Central memory CD8-positive, alpha-beta T cell (primary cell): ENCODE measurements at regions not wholly inside any gene's neighbourhood (a gene's known extent, or its start where the extent isn't known, plus 50 kb on each side); places are given as distances from the start of the nearest gene placed in this dataset.
"Not testable (repeated sequence)": the region's sequence is repeated elsewhere in the genome, so short reads cannot be mapped to it uniquely, and the experiment has no call there.

ENCODE experiments used
- ATAC-seq: fragments of 150-1000 bp; cut with Tn5 transposase; replicated peaks from 2 replicates; pipeline ENCODE4 v1.10.0; 2022; ENCODE audit warnings: mild to moderate bottlenecking, moderate FRiP score, moderate number of reproducible peaks; ENCODE audit not compliant: poor library complexity, severe bottlenecking; ENCODE audit errors: extremely low read depth
- DNase-seq, 2 donors: peaks; one replicate each; pipeline ENCODE4 v3.0.0; 2021; ENCODE audit warnings: low spot score in 2 of 2
- H3K27ac Mint-ChIP-seq: one replicate; pipeline ENCODE4 v1.8.0; 2022; ENCODE audit warnings: low read depth, mild to moderate bottlenecking, moderate library complexity, mixed read lengths
- H3K27me3 Mint-ChIP-seq: one replicate; pipeline ENCODE4 v1.8.0; 2022; ENCODE audit warnings: mixed read lengths
- H3K36me3 Mint-ChIP-seq: one replicate; pipeline ENCODE4 v1.8.0; 2022; ENCODE audit warnings: mild to moderate bottlenecking, moderate library complexity, mixed read lengths; ENCODE audit not compliant: insufficient read depth
- H3K4me1 Mint-ChIP-seq: one replicate; pipeline ENCODE4 v1.8.0; 2022; ENCODE audit warnings: mixed read lengths
- H3K4me3 Mint-ChIP-seq: one replicate; pipeline ENCODE4 v1.8.0; 2022; ENCODE audit warnings: mild to moderate bottlenecking, moderate library complexity, mixed read lengths
- H3K9me3 Mint-ChIP-seq: one replicate; pipeline ENCODE4 v1.8.0; 2022; ENCODE audit warnings: mixed read lengths

DNA sequence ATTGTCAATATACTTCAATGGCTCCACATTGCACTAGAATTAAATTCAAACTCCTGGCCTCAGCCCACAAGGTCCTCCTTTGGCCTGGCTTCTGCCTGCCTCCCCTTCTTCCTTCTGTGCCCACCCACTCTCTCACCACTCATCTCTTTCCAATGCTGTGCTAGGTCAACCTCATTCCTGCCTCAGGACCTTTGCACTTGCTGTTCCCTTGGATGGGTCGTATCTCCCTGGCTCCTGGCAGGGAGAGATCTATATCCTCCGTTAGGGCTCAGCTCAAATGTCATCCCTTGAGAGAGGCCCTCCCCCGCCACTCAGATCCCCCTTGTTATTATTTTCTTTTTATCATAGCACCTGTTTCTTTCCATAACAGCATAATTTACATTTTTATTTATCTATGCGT, 79.9 kb upstream of the LHX5 start:
- H3K4me3 Mint-ChIP-seq, result no peak overlapping the region

DNA sequence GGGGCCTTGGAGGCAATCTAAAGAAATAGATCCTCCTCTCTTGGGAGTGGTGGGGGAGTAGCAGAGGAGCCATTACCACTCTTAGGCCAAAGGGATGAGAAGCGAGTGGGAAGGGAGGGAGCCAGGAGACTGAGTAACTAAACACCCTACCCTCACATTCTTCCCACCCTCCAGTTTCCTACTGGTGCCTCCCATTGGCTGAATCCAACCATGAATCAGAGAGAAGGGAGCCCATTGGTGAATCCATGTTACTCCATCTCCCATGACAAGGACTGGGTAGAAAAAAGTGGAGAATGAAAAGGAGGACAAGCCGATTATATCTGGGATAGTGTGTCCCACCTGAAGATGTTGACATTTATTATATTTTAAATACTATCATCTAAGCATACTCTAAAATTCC, 76.8 kb upstream of the LHX5 start:
- Mint-ChIP-seq H3K4me1 (no peaks in the 10 kb centered on the region), H3K36me3 (no peaks in the 10 kb centered on the region), H3K4me3 (no peak overlapping the region), H3K27ac (no peak overlapping the region), H3K27me3 (peaks cover 39% of the 10 kb centered on the region), H3K9me3 (peaks cover 5% of the 10 kb centered on the region)
- no peak for DNase-seq
- ATAC-seq, result no peak

More for the DNA sequence above, 79.9 kb upstream of the LHX5 start:
- Mint-ChIP-seq H3K36me3 (no peaks in the 10 kb centered on the region), H3K4me1 (no peaks in the 10 kb centered on the region), H3K27ac (no peak overlapping the region), H3K27me3 (peaks cover 35% of the 10 kb centered on the region), H3K9me3 (peaks cover 5% of the 10 kb centered on the region)
- DNase-seq (no peak), ATAC-seq (no peak)

DNA sequence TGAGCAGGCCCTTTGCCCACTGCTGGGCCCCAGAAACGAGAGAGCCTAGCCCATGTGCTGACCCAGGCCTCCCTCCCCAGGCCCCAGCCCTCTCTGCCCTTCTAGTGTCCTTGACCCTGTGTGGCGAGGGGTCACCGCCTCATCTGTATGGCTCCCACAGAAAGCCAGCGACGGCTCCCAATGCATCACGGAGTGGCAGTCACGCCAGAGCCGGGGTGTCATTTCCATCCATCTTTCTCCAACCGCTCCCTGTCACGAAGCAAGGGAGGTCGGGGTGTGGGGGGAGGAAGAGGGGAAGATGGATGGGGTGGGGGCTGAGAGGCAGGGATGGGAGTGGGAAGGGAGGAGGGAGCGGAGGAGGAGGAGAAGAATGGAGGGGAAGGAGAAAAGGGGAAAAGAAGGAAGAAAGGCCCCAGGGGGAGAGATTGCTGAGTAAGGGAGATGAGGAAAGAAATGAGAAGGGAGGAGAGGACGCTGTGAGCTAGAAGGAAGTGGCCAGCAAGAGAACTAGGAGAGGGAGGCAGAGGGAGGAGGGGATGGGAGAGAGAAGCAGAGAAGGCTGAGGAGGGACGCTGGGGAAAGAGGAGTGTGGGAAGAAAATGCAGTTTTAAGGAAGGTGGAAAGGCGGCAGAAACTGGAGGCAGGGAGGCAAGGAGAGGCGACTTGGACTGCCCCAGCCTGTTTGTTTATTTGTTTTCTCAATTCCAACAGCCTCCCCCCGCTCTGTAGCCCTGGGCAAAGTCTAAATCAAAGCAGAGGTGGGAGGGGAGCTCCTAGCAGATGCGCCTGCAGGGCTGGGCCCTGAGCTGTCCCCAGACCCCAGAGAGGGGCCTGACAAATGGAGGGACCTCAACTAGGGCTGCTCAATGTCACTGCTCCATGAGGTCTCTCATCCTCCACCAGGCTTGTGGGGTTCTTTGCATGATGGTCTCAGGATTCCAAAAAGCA, 75.5 kb upstream of the LHX5 start:
- Mint-ChIP-seq H3K4me3 (no peak overlapping the region), H3K9me3 (peaks cover 5% of the 10 kb centered on the region), H3K27ac (no peak overlapping the region), H3K4me1 (no peaks in the 10 kb centered on the region), H3K36me3 (no peaks in the 10 kb centered on the region), H3K27me3 (peaks cover 42% of the 10 kb centered on the region)
- DNase-seq (no peak), ATAC-seq (no peak)

DNA sequence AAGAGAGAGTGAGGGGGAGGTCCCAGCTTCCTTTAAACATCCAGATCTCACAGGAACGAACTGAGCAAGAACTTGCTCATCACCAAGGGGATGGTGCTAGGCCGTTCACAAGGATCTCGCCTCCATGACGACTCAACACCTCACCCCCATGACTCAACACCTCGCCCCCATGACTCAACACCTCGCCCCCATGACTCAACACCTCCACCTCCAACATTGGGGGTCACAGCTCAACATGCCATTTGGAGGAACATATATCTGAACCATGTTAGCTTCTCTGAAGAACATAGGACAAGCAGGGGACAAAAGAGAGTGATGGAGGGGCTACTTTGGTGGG, 66.0 kb upstream of the LHX5 start:
- H3K9me3 Mint-ChIP-seq, result peaks cover 14% of the 10 kb centered on the region
- no peaks in the 10 kb centered on the region for H3K36me3 Mint-ChIP-seq
- H3K27me3 Mint-ChIP-seq, result peaks cover 71% of the 10 kb centered on the region
- no peaks in the 10 kb centered on the region for H3K4me1 Mint-ChIP-seq
- DNase-seq (no peak), ATAC-seq (no peak)
- no peak overlapping the region for H3K27ac Mint-ChIP-seq
- H3K4me3 Mint-ChIP-seq, result no peak overlapping the region

DNA sequence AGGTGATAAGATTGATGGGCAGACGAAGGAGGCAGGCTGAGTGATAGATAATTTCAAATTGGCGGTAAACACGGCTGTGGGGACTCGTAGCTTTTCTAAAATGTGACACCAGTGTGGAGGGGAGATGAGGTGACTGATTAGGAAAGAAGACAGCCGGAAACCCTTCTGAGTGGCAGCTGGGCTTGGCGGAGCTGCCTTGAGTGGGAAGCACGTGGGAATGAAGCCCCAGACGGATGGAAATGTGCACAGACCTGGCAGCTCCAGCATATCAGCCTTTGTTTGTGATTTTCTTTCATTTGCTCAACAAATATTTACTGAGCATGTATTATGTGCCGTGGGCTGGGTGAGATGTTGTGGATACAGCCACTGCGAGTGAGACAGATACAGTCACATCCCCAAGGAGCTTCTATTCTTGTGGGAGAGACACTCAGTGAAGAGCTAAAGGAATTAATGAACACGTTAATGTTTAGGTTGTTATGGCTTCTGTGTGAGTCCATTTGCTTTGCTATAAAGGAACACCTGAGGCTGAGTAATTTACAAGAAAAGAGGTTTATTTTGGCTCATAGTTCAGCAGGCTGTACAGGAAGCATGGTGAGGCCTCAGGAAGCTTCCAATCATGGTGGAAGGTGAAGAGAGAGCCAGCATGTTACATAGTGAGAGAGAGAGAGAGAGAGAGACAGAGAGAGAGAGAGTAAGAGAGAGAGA, 65.5 kb upstream of the LHX5 start:
- H3K9me3 Mint-ChIP-seq, result peaks cover 14% of the 10 kb centered on the region
- peaks cover 73% of the 10 kb centered on the region for H3K27me3 Mint-ChIP-seq
- no peak for DNase-seq
- H3K27ac Mint-ChIP-seq, result no peak overlapping the region
- no peak for ATAC-seq
- H3K36me3 Mint-ChIP-seq, result no peaks in the 10 kb centered on the region
- H3K4me3 Mint-ChIP-seq, result no peak overlapping the region
- H3K4me1 Mint-ChIP-seq, result no peaks in the 10 kb centered on the region

DNA sequence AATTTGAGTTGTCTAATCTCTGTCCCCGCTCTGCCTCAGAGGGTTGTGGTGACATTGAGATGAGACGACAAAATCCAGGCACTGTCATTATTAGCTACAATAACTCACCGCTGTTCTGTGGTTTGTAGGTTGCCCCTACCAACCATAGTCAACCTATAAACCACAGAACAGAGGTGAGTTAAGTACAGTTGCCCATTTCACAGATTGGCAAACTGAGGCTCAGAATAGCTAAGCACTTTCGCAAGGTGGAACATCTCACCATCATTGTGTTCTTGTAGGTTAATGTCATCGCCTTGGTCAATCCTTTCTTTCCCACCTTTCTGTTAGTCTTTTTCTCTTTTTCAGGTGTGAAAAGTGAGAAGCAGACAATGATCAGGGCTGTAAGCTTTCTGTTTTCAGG, 63.4 kb upstream of the LHX5 start:
- ATAC-seq (no peak), DNase-seq (no peak)
- Mint-ChIP-seq H3K4me3 (no peak overlapping the region), H3K27me3 (peaks cover 63% of the 10 kb centered on the region), H3K4me1 (no peaks in the 10 kb centered on the region), H3K9me3 (peaks cover 14% of the 10 kb centered on the region), H3K27ac (no peak overlapping the region), H3K36me3 (no peaks in the 10 kb centered on the region)

DNA sequence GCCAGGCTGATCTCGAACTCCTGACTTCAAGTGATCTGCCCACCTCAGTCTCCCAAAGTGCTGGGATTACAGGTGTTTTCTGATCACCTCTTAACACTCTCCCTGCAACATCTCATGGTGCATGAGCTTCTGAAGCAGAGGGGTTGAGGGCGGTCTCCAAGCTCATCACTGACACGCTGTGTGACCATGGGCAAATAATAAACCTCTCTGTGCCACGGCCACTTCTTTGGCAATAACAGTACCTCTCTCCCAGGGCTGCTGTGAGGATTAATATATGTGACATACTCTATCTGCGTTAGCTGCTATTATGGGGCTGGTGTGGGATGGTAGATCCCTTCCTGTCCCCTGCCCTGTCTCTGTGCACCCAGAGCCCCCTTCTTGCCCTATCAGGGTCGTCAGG, 62.9 kb upstream of the LHX5 start:
- ATAC-seq, result no peak
- no peaks in the 10 kb centered on the region for H3K36me3 Mint-ChIP-seq
- no peak overlapping the region for H3K4me3 Mint-ChIP-seq
- H3K4me1 Mint-ChIP-seq, result no peaks in the 10 kb centered on the region
- H3K27ac Mint-ChIP-seq, result no peak overlapping the region
- peaks cover 68% of the 10 kb centered on the region for H3K27me3 Mint-ChIP-seq
- peaks cover 14% of the 10 kb centered on the region for H3K9me3 Mint-ChIP-seq
- DNase-seq, result no peak

DNA sequence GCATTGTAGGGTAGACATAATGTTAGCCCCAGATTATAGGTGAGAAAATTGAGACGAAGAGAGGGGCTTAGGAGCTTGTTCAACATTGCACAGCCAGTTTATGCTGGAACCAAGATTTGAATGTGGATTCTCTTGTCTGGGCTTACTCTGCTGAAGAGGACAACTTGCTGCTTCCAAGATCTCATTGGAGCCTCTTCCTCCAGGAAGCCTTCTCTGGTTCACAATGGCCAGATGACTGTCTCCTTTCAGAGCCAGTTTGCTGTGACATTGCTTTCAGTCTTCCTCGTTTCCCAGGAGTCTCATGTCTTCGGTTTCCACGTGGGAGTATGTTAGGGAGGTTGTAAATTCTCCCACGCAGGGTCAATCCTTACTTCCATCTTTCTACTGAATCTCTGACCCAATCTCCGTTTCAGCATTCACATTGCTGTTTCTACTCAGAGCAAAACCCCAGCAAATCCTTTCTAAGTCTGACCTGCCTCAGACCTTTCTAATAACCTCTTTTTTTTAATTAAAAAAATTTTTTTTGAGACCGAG, 62.2 kb upstream of the LHX5 start:
- Mint-ChIP-seq H3K36me3 (no peaks in the 10 kb centered on the region), H3K4me3 (no peak overlapping the region), H3K9me3 (peaks cover 12% of the 10 kb centered on the region), H3K27ac (no peak overlapping the region), H3K27me3 (peaks cover 71% of the 10 kb centered on the region), H3K4me1 (no peaks in the 10 kb centered on the region)
- no peak for ATAC-seq
- DNase-seq, result no peak

DNA sequence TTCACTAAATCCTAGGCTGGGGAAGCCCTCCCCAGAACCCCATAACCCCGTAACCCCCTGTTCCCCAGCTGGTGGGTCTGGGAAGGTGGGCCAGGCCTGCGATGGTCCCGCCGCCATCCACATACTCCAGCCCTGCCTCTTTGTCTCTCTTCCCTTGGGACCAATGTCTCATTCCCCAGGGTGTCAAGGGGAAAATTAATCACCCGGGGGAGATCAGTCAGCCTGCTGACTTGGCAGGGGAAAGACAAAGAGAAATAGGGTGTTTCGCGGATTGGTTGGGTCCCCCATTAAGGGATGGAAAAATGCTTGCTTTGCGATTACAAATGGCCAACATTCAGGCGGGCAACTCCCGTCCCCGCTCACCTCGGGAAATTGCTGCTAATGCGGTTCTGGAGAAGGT, 60.6 kb upstream of the LHX5 start:
- Mint-ChIP-seq H3K27me3 (peaks cover 79% of the 10 kb centered on the region), H3K4me3 (no peak overlapping the region), H3K27ac (no peak overlapping the region), H3K36me3 (no peaks in the 10 kb centered on the region), H3K9me3 (peaks cover 1% of the 10 kb centered on the region), H3K4me1 (no peaks in the 10 kb centered on the region)
- no peak for ATAC-seq
- DNase-seq, result no peak

DNA sequence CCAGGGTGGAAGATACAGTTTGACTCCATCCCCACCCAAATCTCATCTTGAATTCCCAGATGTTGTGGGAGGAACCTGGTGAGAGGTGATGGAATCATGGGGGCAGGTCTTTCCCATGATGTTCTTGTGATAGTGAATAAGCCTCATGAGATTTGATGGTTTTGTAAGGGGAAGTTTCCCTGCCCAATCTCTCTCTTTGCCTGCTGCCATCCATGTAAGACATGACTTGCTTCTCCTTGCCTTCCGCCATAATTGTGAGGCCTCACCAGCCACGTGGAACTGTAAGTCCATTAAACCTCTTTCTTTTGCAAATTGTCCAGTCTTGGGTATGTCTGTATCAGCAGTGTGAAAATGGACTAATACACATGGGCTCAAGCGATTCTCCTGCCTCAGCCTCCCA, 59.4 kb upstream of the LHX5 start:
- ATAC-seq, H3K36me3 Mint-ChIP-seq, H3K27ac Mint-ChIP-seq, H3K9me3 Mint-ChIP-seq, DNase-seq, H3K4me1 Mint-ChIP-seq, H3K4me3 Mint-ChIP-seq: not testable (repeated sequence)
- H3K27me3 Mint-ChIP-seq, result peaks cover 81% of the 10 kb centered on the region

DNA sequence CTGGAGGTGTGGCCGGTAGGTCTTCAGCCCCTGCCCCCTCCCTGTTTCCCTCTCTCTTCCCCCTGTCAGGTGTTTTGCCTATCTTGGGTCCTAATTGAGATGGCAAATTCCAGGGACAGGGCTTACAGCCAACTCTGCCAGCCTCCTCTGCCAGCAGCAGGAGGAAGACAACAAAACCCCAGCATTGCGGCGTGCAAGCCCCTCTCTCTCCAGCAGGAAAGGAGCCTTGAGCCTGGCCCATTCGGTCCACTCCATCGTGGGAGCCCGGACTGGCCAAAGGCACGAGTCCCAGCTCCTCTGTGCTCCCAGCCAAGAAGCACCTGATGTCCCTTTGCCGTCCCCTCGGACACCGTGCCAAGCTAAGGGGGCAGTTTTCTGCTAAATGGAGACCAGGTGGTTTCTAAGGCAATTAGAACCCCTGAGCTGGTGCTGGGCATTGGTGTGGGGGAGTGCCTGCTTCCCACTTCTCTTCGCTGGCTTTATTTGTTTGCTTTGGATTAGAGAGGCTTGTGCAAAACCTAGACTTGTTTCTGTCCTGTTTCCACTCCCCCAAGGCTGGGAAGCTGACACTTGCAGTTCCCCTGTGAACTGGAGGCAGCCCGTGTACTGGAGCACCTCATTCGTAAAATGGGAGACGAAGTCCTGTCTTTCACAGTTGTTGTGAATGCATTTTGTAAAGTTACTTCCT, 57.1 kb upstream of the LHX5 start:
- no peak for DNase-seq
- Mint-ChIP-seq H3K27me3 (peaks cover 79% of the 10 kb centered on the region), H3K4me1 (no peaks in the 10 kb centered on the region), H3K9me3 (no peaks in the 10 kb centered on the region), H3K36me3 (no peaks in the 10 kb centered on the region), H3K27ac (no peak overlapping the region), H3K4me3 (no peak overlapping the region)
- ATAC-seq, result no peak

DNA sequence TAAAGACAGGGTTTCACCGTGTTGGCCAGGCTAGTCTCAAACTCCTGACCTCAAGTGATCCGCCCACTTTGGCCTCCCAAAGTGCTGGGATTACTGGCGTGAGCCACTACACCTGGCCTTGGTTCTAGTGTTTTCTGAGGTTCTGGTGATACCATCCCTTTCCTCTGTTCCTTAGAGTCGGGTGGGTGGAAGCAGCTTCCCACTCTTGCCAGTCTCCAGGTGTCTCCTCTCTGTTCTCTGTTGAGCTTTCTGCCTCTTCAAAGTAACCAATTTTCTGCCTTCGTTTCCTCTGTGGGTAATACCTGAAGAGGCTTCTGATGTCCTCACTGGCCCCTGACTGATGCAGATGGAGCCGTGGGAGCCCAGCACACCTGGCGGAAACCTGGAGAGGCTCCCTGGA, 53.4 kb upstream of the LHX5 start:
- Mint-ChIP-seq H3K27ac (no peak overlapping the region), H3K27me3 (peaks cover 91% of the 10 kb centered on the region), H3K9me3 (no peaks in the 10 kb centered on the region), H3K4me1 (no peaks in the 10 kb centered on the region), H3K4me3 (no peak overlapping the region), H3K36me3 (no peaks in the 10 kb centered on the region)
- ATAC-seq, result no peak
- DNase-seq, result no peak
